HepG2 (cell line): ENCODE measurements at regions not wholly inside any gene's neighbourhood (a gene's known extent, or its start where the extent isn't known, plus 50 kb on each side); places are given as distances from the start of the nearest gene placed in this dataset.

ENCODE experiments used
- ETS1 ChIP-seq: sonication (generic); formaldehyde crosslinking; IDR thresholded peaks from 2 replicates; pipeline ENCODE4 v1.4.0; 2020; ENCODE audit warnings: missing genetic modification reagents
- HOXA3 ChIP-seq: sonication (generic); formaldehyde crosslinking; IDR thresholded peaks from 2 replicates; pipeline ENCODE4 v1.5.0; 2020; ENCODE audit warnings: missing genetic modification reagents
- MAZ ChIP-seq, 2 experiments: sonication (generic) in 1 of 2; formaldehyde crosslinking in 1 of 2; IDR thresholded peaks; 2 replicates each; pipeline versions ENCODE4 v1.5.0 to v1.6.1; 2012 to 2020; ENCODE audit warnings: low read depth in 2 of 2, mild to moderate bottlenecking in 2 of 2, borderline replicate concordance in 1 of 2, improper control_type of control experiment in 1 of 2, low read length in 1 of 2, missing genetic modification reagents in 1 of 2, moderate library complexity in 1 of 2
- SCMH1 ChIP-seq: sonication (generic); formaldehyde crosslinking; IDR thresholded peaks from 2 replicates; pipeline ENCODE4 v1.9.0; 2021; ENCODE audit warnings: missing genetic modification reagents, mild to moderate bottlenecking, borderline replicate concordance
- SRF ChIP-seq: IDR thresholded peaks from 2 replicates; pipeline ENCODE4 v1.6.1; 2011; ENCODE audit warnings: mild to moderate bottlenecking, low read depth, low read length, moderate library complexity
- ZKSCAN1 ChIP-seq: fragments of 150-350 bp; IDR thresholded peaks from 2 replicates; pipeline ENCODE4 v1.6.1; 2014; ENCODE audit warnings: low read length
- ZNF143 ChIP-seq: sonication (generic); formaldehyde crosslinking; IDR thresholded peaks from 2 replicates; pipeline ENCODE4 v1.4.0; 2020; ENCODE audit warnings: missing genetic modification reagents
- ZNF597 ChIP-seq: sonication (generic); formaldehyde crosslinking; IDR thresholded peaks from 2 replicates; pipeline ENCODE4 v1.5.0; 2020; ENCODE audit warnings: missing genetic modification reagents
- ZNF773 ChIP-seq: sonication (generic); formaldehyde crosslinking; IDR thresholded peaks from 2 replicates; pipeline ENCODE4 v1.4.0; 2020; ENCODE audit warnings: missing genetic modification reagents, borderline replicate concordance
- TF ChIP-seq, protein P1 (sequence below): sonication (generic); formaldehyde crosslinking; IDR thresholded peaks from one replicate; pipeline ENCODE4 v1.5.1; 2020; ENCODE audit warnings: mild to moderate bottlenecking, missing genetic modification reagents; ENCODE audit errors: not compliant biosample characterization
- TF ChIP-seq, protein P2 (sequence below): sonication (generic); formaldehyde crosslinking; IDR thresholded peaks from 2 replicates; pipeline ENCODE4 v1.4.0; 2020; ENCODE audit warnings: missing genetic modification reagents, borderline replicate concordance

GRCh38 chr10:28807760-28808613, 130.7 kb downstream of the BAMBI start (continued):
- TF ChIP-seq, protein P1, sequence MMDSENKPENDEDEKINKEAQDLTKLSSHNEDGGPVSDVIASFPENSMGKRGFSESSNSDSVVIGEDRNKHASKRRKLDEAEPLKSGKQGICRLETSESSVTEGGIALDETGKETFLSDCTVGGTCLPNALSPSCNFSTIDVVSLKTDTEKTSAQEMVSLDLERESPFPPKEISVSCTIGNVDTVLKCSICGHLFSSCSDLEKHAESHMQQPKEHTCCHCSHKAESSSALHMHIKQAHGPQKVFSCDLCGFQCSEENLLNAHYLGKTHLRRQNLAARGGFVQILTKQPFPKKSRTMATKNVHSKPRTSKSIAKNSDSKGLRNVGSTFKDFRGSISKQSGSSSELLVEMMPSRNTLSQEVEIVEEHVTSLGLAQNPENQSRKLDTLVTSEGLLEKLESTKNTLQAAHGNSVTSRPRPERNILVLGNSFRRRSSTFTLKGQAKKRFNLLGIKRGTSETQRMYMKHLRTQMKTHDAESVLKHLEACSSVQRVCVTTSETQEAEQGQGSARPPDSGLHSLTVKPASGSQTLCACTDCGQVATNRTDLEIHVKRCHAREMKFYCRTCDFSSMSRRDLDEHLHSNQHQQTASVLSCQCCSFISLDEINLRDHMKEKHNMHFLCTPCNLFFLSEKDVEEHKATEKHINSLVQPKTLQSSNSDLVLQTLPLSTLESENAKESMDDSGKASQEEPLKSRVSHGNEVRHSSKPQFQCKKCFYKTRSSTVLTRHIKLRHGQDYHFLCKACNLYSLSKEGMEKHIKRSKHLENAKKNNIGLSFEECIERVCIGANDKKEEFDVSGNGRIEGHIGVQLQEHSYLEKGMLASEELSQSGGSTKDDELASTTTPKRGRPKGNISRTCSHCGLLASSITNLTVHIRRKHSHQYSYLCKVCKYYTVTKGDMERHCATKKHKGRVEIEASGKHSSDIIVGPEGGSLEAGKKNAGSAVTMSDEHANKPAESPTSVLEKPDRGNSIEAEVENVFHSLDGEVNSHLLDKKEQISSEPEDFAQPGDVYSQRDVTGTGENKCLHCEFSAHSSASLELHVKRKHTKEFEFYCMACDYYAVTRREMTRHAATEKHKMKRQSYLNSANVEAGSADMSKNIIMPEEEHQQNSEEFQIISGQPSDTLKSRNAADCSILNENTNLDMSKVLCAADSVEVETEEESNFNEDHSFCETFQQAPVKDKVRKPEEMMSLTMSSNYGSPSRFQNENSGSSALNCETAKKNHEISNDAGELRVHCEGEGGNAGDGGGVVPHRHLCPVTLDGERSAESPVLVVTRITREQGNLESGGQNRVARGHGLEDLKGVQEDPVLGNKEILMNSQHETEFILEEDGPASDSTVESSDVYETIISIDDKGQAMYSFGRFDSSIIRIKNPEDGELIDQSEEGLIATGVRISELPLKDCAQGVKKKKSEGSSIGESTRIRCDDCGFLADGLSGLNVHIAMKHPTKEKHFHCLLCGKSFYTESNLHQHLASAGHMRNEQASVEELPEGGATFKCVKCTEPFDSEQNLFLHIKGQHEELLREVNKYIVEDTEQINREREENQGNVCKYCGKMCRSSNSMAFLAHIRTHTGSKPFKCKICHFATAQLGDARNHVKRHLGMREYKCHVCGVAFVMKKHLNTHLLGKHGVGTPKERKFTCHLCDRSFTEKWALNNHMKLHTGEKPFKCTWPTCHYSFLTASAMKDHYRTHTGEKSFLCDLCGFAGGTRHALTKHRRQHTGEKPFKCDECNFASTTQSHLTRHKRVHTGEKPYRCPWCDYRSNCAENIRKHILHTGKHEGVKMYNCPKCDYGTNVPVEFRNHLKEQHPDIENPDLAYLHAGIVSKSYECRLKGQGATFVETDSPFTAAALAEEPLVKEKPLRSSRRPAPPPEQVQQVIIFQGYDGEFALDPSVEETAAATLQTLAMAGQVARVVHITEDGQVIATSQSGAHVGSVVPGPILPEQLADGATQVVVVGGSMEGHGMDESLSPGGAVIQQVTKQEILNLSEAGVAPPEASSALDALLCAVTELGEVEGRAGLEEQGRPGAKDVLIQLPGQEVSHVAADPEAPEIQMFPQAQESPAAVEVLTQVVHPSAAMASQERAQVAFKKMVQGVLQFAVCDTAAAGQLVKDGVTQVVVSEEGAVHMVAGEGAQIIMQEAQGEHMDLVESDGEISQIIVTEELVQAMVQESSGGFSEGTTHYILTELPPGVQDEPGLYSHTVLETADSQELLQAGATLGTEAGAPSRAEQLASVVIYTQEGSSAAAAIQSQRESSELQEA (CRISPR knock-in tag): no peak
- TF ChIP-seq ZNF773 (CRISPR knock-in tag) (no peak), ZNF143 (CRISPR knock-in tag) (0 out of 2 replicates have a peak, but pooled peaks have one; percentile 17), ETS1 (CRISPR knock-in tag) (no peak), SCMH1 (CRISPR knock-in tag) (no peak), SRF (no peak), ZKSCAN1 (no peak), ZNF597 (CRISPR knock-in tag) (no peak), MAZ (IDR thresholded peaks at IDR 0.05; ENCODE audit: borderline replicate concordance, low read depth, low read length) (no peak), MAZ (CRISPR knock-in tag; IDR thresholded peaks at IDR 0.05; ENCODE audit: low read depth) (no peak; the same call in 1 of the 2 replicates), HOXA3 (peak; percentile 46; the same call in 1 of the 2 replicates)
- TF ChIP-seq, protein P2, sequence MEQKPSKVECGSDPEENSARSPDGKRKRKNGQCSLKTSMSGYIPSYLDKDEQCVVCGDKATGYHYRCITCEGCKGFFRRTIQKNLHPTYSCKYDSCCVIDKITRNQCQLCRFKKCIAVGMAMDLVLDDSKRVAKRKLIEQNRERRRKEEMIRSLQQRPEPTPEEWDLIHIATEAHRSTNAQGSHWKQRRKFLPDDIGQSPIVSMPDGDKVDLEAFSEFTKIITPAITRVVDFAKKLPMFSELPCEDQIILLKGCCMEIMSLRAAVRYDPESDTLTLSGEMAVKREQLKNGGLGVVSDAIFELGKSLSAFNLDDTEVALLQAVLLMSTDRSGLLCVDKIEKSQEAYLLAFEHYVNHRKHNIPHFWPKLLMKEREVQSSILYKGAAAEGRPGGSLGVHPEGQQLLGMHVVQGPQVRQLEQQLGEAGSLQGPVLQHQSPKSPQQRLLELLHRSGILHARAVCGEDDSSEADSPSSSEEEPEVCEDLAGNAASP (CRISPR knock-in tag): 0 out of 2 replicates have a peak, but pooled peaks have one; percentile 15
